B cell (primary cell): ENCODE measurements at regions not wholly inside any gene's neighbourhood (a gene's known extent, or its start where the extent isn't known, plus 50 kb on each side); places are given as distances from the start of the nearest gene placed in this dataset.

ENCODE experiments used
- ATAC-seq: fragments of 200-7000 bp; cut with Tn5 transposase; one replicate; pipeline ENCODE4 v1.10.0; 2021; ENCODE audit warnings: low read depth, mild to moderate bottlenecking, moderate number of reproducible peaks, moderate library complexity
- CTCF ChIA-PET: fragments of 350-600 bp; sonication (Branson Sonifier 250); formaldehyde crosslinking; loops from one replicate; lab custom pipeline; 2021; ENCODE audit warnings: antibody characterized with exemption, inconsistent platforms; lab: Charles Lee
- POLR2A ChIA-PET: fragments of 350-600 bp; sonication (Branson Sonifier 250); formaldehyde crosslinking; loops from one replicate; lab custom pipeline; 2021; ENCODE audit warnings: antibody characterized with exemption; lab: Charles Lee
- DNase-seq: peaks from one replicate; pipeline ENCODE4 v3.0.0; 2013
- H2AFZ ChIP-seq: 2 replicates; pipeline ENCODE4 v1.6.1; 2012; ENCODE audit warnings: mild to moderate bottlenecking, low read depth, low read length; ENCODE audit not compliant: insufficient read depth, poor library complexity, severe bottlenecking
- H3K27ac ChIP-seq, 2 donors: 1 replicate in 1 of 2; 2 replicates in 1 of 2; pipeline ENCODE4 v1.5.1; 2012 to 2013; ENCODE audit warnings: low read length in 2 of 2, mild to moderate bottlenecking in 2 of 2, moderate library complexity in 1 of 2
- H3K27me3 ChIP-seq, 4 experiments: fragments of 200-600 bp in 1 of 4; sonication (generic) in 1 of 4; replicated peaks in 1 of 4; 1 replicate in 2 of 4; 2 replicates in 2 of 4; pipeline versions ENCODE4 v1.6.1 to v1.7.0; 2013 to 2016; ENCODE audit warnings: low read length in 3 of 4, mild to moderate bottlenecking in 2 of 4, mixed read lengths in 1 of 4, moderate library complexity in 1 of 4; ENCODE audit not compliant: insufficient read depth in 4 of 4, control insufficient read depth in 3 of 4; ENCODE audit errors: control extremely low read depth in 1 of 4
- H3K36me3 ChIP-seq, 2 experiments: replicated peaks in 1 of 2; 1 replicate in 1 of 2; 2 replicates in 1 of 2; pipeline versions ENCODE4 v1.6.1 to v1.7.1; 2013; ENCODE audit warnings: low read length in 1 of 2; ENCODE audit not compliant: insufficient read depth in 2 of 2, control insufficient read depth in 1 of 2; ENCODE audit errors: control extremely low read depth in 1 of 2, extremely low read depth in 1 of 2
- H3K4me1 ChIP-seq, 2 donors: fragments of 200-600 bp in 1 of 2; sonication (generic) in 1 of 2; 1 replicate in 1 of 2; 2 replicates in 1 of 2; pipeline versions ENCODE4 v1.5.1 to v1.6.1; 2013 to 2017; ENCODE audit warnings: low read length in 2 of 2; ENCODE audit not compliant: control insufficient read depth in 2 of 2, insufficient read depth in 2 of 2
- H3K4me2 ChIP-seq: replicated peaks from 2 replicates; pipeline ENCODE3; 2012; ENCODE audit warnings: mild to moderate bottlenecking, low read depth, low read length; ENCODE audit not compliant: poor library complexity, severe bottlenecking
- H3K4me3 ChIP-seq, 5 experiments: fragments of 200-600 bp in 1 of 5; sonication (generic) in 1 of 5; 1 replicate in 3 of 5; 2 replicates in 2 of 5; pipeline versions ENCODE4 v1.5.1 to v1.7.0; 2011 to 2016; ENCODE audit warnings: low read length in 4 of 5, mild to moderate bottlenecking in 4 of 5, low read depth in 2 of 5, control low read depth in 1 of 5, moderate library complexity in 1 of 5; ENCODE audit not compliant: insufficient read depth in 1 of 5; ENCODE audit errors: control extremely low read depth in 1 of 5, extremely low read depth in 1 of 5
- H3K79me2 ChIP-seq: fragments of 200-600 bp; sonication (generic); one replicate; pipeline ENCODE4 v1.6.0; 2016; ENCODE audit warnings: low read length; ENCODE audit not compliant: control insufficient read depth, insufficient read depth
- H3K9ac ChIP-seq: fragments of 200-600 bp; sonication (generic); 2 replicates; pipeline ENCODE4 v1.6.1; 2017; ENCODE audit warnings: mild to moderate bottlenecking, low read length, moderate library complexity
- H3K9me3 ChIP-seq, 3 donors: one replicate each; pipeline versions ENCODE4 v1.6.1 to v1.7.1; 2013; ENCODE audit warnings: low read length in 2 of 3; ENCODE audit not compliant: control insufficient read depth in 2 of 3, insufficient read depth in 1 of 3; ENCODE audit errors: control extremely low read depth in 1 of 3
- H4K20me1 ChIP-seq: 2 replicates; pipeline ENCODE4 v1.6.0; 2012; ENCODE audit warnings: mild to moderate bottlenecking, low read length; ENCODE audit not compliant: insufficient read depth, control insufficient read depth, poor library complexity, severe bottlenecking
- H3K27ac Mint-ChIP-seq: one replicate; pipeline ENCODE4 v1.8.0; 2021; ENCODE audit warnings: mixed read lengths
- H3K27me3 Mint-ChIP-seq: one replicate; pipeline ENCODE4 v1.8.0; 2021; ENCODE audit warnings: mixed read lengths
- H3K4me1 Mint-ChIP-seq: one replicate; pipeline ENCODE4 v1.8.0; 2021; ENCODE audit warnings: mixed read lengths
- H3K4me3 Mint-ChIP-seq: one replicate; pipeline ENCODE4 v1.8.0; 2021; ENCODE audit warnings: mixed read lengths
- H3K9me3 Mint-ChIP-seq: one replicate; pipeline ENCODE4 v1.8.0; 2022; ENCODE audit warnings: mixed read lengths; ENCODE audit not compliant: insufficient read depth
- EZH2 ChIP-seq: IDR thresholded peaks from 2 replicates; pipeline ENCODE4 v1.6.1; 2012; ENCODE audit warnings: borderline replicate concordance, low read depth, mild to moderate bottlenecking, moderate library complexity, low read length; ENCODE audit not compliant: insufficient read depth, poor library complexity, severe bottlenecking
- WGBS: methylation state at CpG from one replicate; pipeline ENCODE4 v1.1.5; 2013; ENCODE audit warnings: missing lambda C conversion rate; ENCODE audit not compliant: insufficient coverage; 5-methylcytosine and 5-hydroxymethylcytosine counted together
- intact Hi-C: fragments of 100-400 bp; cut with micrococcal nuclease; formaldehyde crosslinking; loops from one replicate; pipeline ENCODE4 v1.10.0; 2022
- TF ChIP-seq, protein P1 (sequence below): fragments of 200-600 bp; IDR thresholded peaks from one replicate; pipeline ENCODE4 v1.8.0; 2022; ENCODE audit warnings: antibody characterized with exemption, mild to moderate bottlenecking

DNA sequence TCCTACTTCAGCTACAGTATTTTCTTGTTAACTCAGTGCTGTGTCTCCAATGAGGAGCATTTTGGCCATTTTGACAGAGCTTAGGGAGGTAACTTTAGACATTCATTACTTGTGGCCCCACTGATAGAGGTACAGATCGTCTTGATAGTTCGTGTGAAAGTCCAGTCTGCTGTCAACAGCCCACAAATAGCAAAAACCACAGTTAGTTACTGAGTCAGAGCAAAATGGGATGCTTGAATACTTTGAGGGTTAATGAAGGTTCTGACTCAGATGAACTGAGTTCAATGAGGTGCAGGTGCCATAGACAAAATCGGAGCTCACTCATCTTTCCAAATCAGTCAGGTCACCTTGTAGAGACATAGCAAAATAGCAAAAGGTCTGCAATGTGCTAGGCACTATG is 163.1 kb upstream of the TLE4 start:
- Histone ChIP-seq H3K9me3 (no peaks in the 10 kb centered on the region), H3K27ac (no peak overlapping the region), H3K4me1 (no peaks in the 10 kb centered on the region), H2AFZ (no peak overlapping the region), H3K4me3 (no peak overlapping the region), H3K4me2 (no peak overlapping the region), H3K9ac (no peak overlapping the region), H3K36me3 (no peaks in the 10 kb centered on the region), H4K20me1 (no peaks in the 10 kb centered on the region), H3K79me2 (no peaks in the 10 kb centered on the region), H3K27me3 (no peaks in the 10 kb centered on the region)
- WGBS, result 33% methylated on average over 2 of the region's 3 CpGs
- Mint-ChIP-seq H3K27me3 (no peaks in the 10 kb centered on the region), H3K4me3 (no peak overlapping the region), H3K9me3 (no peaks in the 10 kb centered on the region), H3K4me1 (no peaks in the 10 kb centered on the region), H3K27ac (no peak overlapping the region)
- POLR2A ChIA-PET, result no interaction called here
- DNase-seq (no peak), ATAC-seq (no peak)
- no peak for TF ChIP-seq EZH2
- TF ChIP-seq, protein P1, sequence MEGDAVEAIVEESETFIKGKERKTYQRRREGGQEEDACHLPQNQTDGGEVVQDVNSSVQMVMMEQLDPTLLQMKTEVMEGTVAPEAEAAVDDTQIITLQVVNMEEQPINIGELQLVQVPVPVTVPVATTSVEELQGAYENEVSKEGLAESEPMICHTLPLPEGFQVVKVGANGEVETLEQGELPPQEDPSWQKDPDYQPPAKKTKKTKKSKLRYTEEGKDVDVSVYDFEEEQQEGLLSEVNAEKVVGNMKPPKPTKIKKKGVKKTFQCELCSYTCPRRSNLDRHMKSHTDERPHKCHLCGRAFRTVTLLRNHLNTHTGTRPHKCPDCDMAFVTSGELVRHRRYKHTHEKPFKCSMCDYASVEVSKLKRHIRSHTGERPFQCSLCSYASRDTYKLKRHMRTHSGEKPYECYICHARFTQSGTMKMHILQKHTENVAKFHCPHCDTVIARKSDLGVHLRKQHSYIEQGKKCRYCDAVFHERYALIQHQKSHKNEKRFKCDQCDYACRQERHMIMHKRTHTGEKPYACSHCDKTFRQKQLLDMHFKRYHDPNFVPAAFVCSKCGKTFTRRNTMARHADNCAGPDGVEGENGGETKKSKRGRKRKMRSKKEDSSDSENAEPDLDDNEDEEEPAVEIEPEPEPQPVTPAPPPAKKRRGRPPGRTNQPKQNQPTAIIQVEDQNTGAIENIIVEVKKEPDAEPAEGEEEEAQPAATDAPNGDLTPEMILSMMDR, result no peak
- CTCF ChIA-PET, result no interaction called here
- intact Hi-C loops, result no loop called here

DNA sequence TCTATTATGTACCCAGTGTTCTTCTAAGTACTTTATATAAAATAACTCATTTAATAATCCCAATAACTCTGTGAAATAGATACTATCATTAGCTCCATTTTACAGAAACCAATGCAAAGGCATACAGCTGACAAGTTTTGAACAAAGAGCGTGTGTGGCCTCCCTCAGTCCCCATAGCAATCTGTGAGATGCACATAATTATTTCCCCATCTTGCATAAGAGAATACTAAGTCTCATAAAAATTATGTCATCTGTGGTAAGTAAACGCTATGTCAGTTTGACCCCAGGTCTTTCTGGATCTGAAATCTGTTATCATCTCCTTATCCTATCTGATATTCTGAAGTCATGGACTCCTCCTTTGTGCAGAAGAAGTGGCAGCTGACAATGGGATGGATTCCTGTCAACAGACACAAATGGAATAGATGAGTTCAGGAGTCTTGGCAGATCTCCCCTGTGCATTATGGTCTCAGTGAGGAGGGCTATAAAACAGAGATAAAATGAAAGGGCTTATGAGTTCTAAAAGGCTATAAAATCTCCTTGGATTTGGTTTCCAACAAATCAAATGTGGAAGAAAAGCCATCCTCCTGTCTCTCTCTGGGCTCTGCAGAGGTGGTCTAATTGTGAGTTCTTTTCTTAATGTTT is 162.5 kb upstream of the TLE4 start:
- DNase-seq (no peak), ATAC-seq (no peak)
- CTCF ChIA-PET, result no interaction called here
- H3K4me2 ChIP-seq, result no peak overlapping the region
- no CpG with 5 or more reads among the region's 2 CpGs for WGBS
- POLR2A ChIA-PET, result no interaction called here
- no peaks in the 10 kb centered on the region for H3K27me3 Mint-ChIP-seq
- H3K27ac ChIP-seq, result no peak overlapping the region
- no peaks in the 10 kb centered on the region for H3K79me2 ChIP-seq
- intact Hi-C loops, result no loop called here
- no peak overlapping the region for H3K27ac Mint-ChIP-seq
- TF ChIP-seq EZH2, result no peak
- TF ChIP-seq, protein P1, result no peak
- H2AFZ ChIP-seq, result no peak overlapping the region
- H3K9ac ChIP-seq, result no peak overlapping the region
- no peaks in the 10 kb centered on the region for H3K4me1 ChIP-seq
- H3K4me3 ChIP-seq, result no peak overlapping the region
- H3K4me3 Mint-ChIP-seq, result no peak overlapping the region
- H4K20me1 ChIP-seq, result no peaks in the 10 kb centered on the region
- H3K9me3 ChIP-seq, result no peaks in the 10 kb centered on the region
- no peaks in the 10 kb centered on the region for H3K4me1 Mint-ChIP-seq
- no peaks in the 10 kb centered on the region for H3K9me3 Mint-ChIP-seq
- H3K27me3 ChIP-seq, result no peaks in the 10 kb centered on the region
- H3K36me3 ChIP-seq, result no peaks in the 10 kb centered on the region
